HG02678 (cell line): ENCODE measurements at regions not wholly inside any gene's neighbourhood (a gene's known extent, or its start where the extent isn't known, plus 50 kb on each side); places are given as distances from the start of the nearest gene placed in this dataset.
"Not testable (repeated sequence)": the region's sequence is repeated elsewhere in the genome, so short reads cannot be mapped to it uniquely, and the experiment has no call there.

ENCODE experiments used
- ATAC-seq: cut with Tn5 transposase; IDR thresholded peaks from one replicate; pipeline ENCODE4 v1.9.1; 2021; ENCODE audit warnings: mild to moderate bottlenecking, moderate library complexity; ENCODE audit not compliant: unreplicated experiment

GRCh38 chr2:155600296-155600695 is 732.2 kb downstream of the NR4A2 start:
- ATAC-seq = no peak

GRCh38 chr2:155599834-155600233 is 732.7 kb downstream of the NR4A2 start:
- ATAC-seq = no peak

- no peak for ATAC-seq
Measured at GRCh38 chr2:155583674-155584195, 748.8 kb downstream of the NR4A2 start.

GRCh38 chr2:155574941-155575340 is 757.6 kb downstream of the NR4A2 start:
- ATAC-seq = no peak

GRCh38 chr2:155547571-155547970 is 785.0 kb downstream of the NR4A2 start:
- ATAC-seq = no peak

- peak; percentile 64 for ATAC-seq
Measured at GRCh38 chr2:155546721-155547555, 785.6 kb downstream of the NR4A2 start.

- ATAC-seq = not testable (repeated sequence)
Measured at GRCh38 chr2:155539028-155539427, 793.5 kb downstream of the NR4A2 start.

- ATAC-seq = no peak
Measured at GRCh38 chr2:155528034-155528433, 804.5 kb downstream of the NR4A2 start.

- ATAC-seq = no peak
Measured at GRCh38 chr2:155525199-155525598, 807.3 kb downstream of the NR4A2 start.

GRCh38 chr2:155519529-155520130 is 812.9 kb downstream of the NR4A2 start:
- ATAC-seq = no peak

GRCh38 chr2:155518094-155518493 is 814.4 kb downstream of the NR4A2 start:
- ATAC-seq = no peak

- ATAC-seq = no peak
Measured at GRCh38 chr2:155517362-155517761, 815.2 kb downstream of the NR4A2 start.

- no peak for ATAC-seq
Measured at GRCh38 chr2:155513248-155513647, 814.8 kb downstream of the KCNJ3 start.

- no peak for ATAC-seq
Measured at GRCh38 chr2:155502766-155503165, 804.3 kb downstream of the KCNJ3 start.

GRCh38 chr2:155498106-155498505 is 799.6 kb downstream of the KCNJ3 start:
- no peak for ATAC-seq

- no peak for ATAC-seq
Measured at GRCh38 chr2:155494744-155495143, 796.2 kb downstream of the KCNJ3 start.

- ATAC-seq = no peak
Measured at GRCh38 chr2:155485141-155485842, 786.8 kb downstream of the KCNJ3 start.

- ATAC-seq = no peak
Measured at GRCh38 chr2:155481141-155481540, 782.6 kb downstream of the KCNJ3 start.

GRCh38 chr2:155472018-155472417 is 773.5 kb downstream of the KCNJ3 start:
- ATAC-seq = not testable (repeated sequence)

GRCh38 chr2:155456222-155456621 is 757.7 kb downstream of the KCNJ3 start:
- no peak for ATAC-seq

- ATAC-seq = no peak
Measured at GRCh38 chr2:155442755-155443372, 744.4 kb downstream of the KCNJ3 start.
